Stimulated activated CD4-positive, alpha-beta T cell treated with anti-CD3 and anti-CD28 coated beads, Interleukin-1b, Interleukin-23, amount 100 ng/mL, for 24 hours (primary cell): ENCODE measurements at regions not wholly inside any gene's neighbourhood (a gene's known extent, or its start where the extent isn't known, plus 50 kb on each side); places are given as distances from the start of the nearest gene placed in this dataset.

Experiments used
- DNase-seq, 4 experiments: peaks; one replicate each; pipeline ENCODE4 v3.0.0-alpha.2; 2020; ENCODE audit warnings: low read depth in 4 of 4, low spot score in 1 of 4

DNA sequence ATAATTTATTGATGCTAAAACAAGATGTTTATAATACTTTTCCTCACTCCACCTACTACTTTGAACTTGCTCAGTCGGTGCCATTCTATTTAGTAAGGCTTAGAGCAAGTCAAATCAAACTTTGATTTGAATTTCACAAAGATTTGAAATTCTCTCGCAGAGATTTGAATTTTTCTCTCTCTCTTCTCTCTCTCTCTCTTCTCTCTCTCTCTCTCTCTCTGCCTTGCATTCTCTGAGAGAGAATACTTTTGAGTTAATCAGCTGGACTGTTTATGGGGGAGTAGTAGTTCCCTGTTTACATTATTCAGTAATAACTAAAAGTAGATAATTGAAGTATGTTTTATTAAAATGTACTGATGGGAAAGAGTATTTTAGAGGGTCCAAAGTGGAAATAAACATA is 488.5 kb upstream of the ANKRD30A start:
- DNase-seq: no peak

DNA sequence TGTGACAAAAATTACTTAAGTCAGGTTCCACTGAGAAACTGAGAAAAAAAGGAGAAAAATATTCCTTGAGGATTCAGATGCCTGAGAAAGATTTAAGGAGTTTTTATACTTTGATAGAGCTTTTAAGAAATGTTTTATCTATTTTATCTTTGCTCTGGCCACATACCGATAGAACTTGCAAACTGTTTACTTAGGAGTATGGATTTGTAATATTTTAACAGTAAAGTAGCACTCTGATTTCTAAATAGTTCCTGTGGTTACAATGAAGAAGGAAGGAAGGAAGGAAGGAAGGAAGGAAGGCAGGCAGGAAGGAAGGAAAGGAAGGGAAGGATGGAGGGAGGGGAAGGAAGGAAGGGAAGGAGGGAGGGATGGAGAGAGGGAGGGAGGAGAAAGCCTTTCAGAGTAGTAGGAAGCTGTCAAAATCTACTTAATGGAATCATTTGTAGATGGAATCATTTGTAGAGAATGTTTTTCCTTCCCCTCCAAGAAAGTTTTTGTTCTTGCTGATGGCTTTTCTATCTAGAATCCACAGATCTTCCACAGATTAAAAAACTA is 489.0 kb upstream of the ANKRD30A start:
- no peak for DNase-seq

DNA sequence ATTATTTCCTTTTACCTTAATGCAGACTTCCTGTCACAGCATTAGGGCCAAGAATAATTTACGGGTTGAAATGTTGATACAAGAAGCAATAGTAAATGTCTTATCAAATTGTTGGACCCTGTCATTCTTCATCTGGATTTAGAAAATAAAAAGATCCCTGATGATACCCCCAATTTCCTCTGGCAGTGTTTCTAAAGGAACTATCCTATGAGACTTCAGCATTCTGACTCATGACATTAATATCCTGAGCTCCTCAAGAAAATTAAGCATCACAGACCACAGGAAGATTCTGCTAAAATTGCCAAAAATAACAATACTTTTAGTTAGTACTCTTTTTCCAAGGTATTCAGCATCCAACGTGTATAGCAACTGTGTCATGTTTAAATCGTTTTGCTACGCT is 490.5 kb upstream of the ANKRD30A start:
- no peak for DNase-seq

DNA sequence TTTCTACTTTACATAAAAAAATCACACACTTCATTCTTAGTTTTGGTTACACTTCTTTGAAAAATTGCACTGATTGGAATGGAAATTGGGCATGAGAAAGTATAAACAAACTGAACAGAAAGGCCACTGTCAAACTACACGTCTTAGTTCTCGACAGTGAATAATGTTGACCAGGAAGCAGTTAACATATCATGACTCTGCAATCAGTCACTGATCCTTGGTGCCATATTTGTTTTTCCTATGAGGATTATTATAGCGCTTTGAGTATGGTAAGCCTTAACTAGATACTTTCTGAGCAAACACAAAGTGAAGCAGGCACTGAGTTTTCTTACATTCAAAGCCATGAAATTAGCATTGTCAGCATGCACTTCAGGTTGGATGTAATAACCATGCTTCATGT is 495.1 kb upstream of the ANKRD30A start:
- no peak for DNase-seq

DNA sequence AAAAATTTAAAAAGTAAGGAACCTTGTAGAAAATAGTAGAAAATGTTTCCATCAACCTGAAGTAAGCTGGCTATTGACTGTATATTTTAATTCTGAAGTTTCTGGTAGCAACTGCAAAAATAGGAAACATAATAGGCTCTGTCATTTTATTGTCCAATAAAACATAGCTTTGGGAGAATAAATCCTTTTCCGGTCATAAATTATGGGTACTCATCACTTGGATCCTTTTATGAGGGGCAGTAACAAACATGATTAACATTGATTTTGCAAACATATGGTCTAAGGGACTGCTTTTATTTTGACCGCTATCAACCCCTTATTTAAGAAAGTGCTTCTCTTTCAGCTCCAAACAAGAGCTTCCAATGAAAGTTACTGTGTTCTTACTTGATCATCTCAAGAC is 495.9 kb upstream of the ANKRD30A start:
- no peak for DNase-seq

DNA sequence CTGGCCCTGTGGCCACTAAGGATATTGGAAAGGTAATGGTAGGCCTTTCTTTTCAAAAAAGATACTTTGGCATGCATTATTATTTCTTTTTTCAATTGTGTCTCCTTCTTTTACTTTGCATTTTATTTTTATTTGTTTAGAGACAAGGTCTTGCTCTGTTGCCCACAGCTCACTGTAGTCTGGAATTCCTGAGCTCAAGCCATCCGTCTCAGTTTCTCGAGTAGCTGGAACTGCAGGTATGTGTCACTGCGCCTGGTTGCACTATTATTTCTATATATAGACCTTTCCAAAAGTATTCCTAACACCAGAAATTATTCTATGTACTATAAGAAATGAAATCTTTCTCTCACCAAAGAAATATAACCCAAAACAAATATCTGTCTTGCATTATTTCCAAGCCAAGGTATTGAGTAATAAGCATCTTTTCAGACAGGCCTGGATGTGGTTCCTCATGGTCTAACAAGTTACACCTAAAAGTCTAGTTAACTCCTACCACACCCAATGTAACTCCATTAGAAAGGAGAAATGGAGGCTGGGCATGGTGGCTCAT is 500.8 kb upstream of the ANKRD30A start:
- no peak for DNase-seq

DNA sequence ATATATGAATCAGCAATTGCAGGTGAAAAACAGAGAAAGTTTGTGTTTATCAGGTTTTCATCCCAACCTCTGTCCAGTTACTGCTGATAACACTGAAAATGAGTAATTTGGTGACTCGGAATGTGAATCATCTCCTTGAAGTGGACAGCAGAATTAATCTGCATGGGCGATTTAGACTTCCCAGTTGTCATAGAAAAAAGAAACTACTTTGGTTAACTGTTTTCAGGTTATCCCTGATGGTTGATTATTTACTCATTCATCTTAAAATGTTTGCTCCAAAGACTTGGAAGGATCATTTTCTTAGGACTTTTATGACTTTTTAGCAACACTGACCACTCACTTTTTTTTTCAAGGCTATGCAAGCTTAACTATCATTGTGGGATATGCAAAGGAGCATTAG is 504.1 kb upstream of the ANKRD30A start:
- DNase-seq: no peak

DNA sequence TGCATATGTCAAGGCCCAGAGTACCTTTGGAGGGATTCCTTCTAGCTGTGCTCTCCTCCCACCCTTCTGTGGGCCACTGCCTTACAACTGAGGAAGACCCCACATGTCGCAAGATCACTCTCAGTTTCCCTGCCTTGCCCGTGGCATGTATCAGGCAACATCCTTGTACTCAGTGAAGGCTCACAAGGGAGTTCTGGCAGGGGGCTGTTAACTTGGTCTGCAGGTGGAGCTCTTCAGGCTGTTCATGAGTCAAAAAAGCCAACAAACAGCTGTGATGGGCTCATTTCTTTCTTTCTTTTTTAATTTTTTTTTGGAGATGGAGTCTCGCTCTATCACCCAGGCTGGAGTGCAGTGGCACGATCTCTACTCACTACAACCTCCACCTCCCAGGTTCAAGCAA is 513.0 kb upstream of the ANKRD30A start:
- no peak for DNase-seq

DNA sequence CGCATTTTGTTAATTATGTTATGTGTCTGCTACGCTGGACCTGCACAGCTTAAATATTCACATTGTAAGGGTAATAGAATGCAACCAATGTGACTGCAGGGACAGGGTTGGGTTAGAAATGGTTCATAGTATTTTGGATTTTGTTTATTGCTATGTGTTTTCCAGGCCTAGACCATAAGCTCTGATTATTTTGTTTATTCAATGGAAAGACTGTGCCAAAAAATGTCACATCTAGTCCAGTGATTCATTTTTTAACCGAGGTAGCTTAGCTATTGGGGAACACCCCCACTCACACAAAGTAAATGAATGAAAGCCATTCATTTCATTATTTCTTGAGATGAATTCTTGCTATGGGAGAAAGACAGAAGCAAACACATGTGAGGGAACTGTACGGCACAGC is 516.5 kb upstream of the ANKRD30A start:
- no peak for DNase-seq

DNA sequence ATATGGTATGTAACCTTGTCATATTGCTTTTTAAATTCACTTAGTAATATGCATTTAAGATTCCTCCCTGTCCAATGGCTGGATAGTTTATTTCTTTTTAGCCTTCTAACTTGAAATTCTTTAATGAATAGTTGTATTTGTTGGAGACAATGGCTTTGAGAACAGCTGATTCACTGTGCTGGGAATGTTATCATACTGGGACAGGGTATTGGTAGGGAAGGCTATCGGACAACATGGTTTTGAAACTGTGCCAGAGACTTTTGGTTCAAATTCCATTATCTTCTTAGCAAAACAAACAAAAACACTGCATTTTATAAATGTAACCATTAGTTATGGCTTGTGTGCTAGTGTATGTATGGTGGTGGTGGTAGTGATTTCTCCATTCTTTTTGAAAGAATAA is 517.1 kb upstream of the ANKRD30A start:
- no peak for DNase-seq

DNA sequence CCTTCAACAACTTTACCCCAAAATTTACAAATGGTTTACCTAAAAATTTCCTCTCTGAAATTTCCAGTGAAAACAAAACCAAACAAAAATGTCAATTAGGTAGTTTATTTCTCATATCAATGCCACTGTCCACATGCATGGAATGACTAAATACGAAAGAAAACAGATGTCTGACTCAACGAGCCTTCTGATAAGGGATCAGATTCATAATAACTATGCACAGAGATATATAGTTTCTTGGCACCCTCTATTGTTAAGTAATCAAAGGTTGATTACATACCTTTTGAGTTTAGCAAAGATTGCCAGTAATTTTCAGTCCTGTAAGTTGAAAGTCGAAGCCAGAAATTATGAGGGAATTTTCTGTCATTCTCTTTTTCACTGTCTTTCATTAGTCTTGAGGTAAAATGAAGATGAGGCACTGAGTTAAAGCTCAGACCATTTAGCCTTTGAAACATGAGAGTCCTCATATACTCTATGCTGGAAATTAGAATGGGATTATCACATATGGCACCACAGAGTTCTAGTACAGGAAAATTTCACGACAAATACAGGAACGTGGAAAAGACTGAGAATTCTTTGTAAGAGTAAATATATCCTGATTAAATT is 519.1 kb upstream of the ANKRD30A start:
- DNase-seq: no peak

DNA sequence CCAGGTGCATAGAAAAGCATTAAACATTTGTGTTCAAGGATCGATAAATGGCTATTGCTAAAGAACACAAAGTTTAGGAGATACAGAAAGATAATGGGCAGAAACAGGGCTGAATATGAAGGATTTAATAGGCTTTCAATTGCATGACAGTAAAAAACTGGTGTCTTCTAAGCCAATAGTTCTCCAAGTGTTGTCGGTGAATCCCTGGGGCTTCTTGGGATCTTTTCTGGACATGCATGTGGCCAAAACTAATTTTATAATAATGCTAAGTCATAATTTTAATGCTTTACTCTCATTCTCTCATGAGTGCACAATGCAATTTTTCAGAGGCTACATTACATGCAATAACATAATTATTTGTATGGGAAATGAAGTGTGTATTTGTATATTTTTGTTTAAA is 521.1 kb upstream of the ANKRD30A start:
- no peak for DNase-seq

DNA sequence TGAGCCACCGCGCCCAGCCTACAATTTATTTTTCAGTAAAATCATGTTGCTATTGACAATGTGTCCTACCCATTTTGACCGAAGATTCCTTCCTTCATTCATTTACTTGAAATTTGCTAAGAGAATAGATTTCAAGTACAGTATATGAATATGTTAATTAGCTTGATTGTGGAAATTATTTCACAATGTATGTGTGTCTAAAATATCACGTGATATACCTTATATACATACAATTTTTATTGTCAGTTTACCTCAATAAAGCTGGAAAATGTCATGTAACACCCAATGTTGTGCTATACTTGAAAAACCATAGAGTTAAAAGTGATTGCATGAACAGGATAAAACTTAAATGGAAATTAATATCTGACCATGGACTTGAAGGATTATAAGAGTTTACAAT is 521.7 kb upstream of the ANKRD30A start:
- no peak for DNase-seq

DNA sequence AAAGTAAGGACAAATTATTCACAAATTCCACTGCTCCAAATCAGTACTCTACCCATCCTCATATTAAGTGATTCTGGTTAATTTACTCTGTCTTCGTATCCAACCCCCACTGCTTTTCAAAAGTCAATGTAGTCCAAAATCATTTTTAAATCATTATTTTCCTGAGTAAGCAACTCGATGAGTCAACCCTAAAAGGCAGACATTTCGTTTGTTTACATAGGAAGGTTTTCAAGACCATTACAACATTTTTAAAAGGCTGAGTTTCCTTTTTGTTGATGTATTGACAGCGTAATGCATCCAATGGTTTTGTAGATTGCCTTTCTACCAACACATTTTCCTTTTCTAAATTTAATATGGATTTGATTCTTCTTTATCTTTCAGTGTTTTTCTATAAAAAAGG is 523.0 kb upstream of the ANKRD30A start:
- DNase-seq: no peak

DNA sequence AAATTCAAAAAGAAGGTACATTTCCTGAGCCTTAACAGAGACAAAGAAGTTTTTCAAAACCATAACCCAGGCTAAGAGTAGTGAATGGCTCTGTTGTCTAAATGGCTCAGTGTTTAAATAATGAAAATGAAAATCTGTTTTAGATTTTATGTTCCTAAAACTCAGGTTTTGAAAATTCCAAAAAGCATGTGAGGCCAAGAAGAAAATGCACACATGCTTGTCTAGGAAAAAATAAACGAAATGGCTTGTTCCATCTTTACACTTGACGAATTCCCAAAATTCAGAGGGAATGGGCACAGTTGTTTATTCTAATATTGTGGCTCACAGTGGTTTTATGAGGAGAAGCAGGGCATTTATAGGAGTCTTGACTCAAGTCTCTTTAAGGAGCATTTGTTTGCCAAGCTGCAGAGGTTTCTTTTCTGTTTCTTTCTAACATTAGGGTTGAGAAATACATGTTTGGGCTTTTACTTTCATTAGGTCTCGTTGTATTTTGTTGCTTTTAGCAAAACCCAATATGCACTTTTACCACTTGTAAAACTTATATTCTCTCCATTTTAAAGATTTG is 527.6 kb upstream of the ANKRD30A start:
- no peak for DNase-seq

DNA sequence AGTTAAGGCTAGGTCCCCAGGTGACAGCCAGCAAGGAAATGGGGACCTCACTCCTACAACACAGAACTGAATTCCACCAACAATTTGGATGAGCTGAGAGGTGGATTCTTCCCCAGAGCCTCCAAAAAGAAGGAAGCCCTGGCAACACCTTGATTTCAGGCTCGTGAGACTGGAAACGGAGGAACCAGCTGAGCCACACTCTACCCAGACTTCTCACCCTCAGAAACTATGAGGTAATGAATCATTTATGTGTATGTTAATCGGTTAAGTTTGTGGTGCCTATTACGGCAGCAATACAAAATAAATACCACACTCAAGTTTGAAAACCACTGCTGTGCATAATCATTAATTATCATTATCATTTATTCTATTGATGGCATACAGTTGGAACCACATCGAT is 532.4 kb upstream of the ANKRD30A start:
- DNase-seq: no peak

DNA sequence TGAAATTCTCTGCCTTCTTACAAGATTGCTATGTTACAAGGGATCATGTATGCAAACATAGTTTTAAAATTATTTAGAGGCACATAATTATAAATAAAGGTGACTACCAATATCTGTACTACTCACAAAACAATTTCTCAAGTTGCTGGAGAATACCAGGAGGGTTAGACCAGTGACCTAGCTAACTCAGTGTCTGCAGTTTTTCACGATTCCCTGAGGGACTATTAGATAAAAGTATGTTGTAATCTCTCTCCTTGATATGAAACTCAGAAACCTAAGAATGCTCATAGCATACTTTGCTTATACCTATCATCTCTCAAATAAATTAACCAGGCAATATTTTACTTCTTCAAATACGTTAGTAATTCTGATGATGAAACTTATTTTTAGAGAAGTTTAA is 534.0 kb upstream of the ANKRD30A start:
- DNase-seq: no peak

DNA sequence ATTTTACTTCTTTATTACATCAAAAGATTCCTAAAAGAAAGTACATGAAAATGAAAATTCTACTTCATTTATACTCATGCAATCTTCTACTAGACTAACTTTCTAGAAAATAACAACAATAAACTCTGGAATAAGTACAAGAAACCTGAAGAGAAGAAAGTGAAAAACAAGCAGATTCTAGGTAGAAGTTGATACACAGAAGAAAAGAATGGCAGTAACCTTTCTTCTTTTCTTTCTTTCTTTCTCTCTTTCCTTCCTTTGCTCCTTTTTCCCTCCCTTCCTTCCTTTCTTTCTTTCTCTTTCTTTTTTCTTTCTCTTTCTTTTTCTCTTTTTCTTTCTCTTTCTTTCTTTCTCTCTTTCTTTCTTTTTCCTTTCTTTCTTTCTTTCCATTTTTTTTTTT is 541.7 kb upstream of the ANKRD30A start:
- DNase-seq: no peak

DNA sequence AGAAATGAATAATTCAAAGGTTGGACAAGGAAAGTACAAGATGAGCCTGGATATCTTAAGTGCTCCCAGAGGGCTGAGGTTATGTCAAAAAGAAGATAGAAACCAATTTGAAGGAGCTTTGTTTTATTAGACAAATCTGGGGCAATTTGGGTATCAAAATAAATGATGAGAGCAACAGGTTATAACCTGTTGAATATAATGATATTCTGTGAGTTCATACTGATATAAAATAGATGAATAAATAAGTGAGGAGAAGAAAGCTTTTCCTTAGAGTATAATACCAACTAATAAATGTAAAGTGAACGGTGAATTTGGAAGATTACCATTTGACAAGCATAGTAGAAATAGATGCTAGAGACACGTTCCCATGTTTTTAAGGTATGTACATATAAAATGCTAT is 544.2 kb upstream of the ANKRD30A start:
- DNase-seq: no peak

DNA sequence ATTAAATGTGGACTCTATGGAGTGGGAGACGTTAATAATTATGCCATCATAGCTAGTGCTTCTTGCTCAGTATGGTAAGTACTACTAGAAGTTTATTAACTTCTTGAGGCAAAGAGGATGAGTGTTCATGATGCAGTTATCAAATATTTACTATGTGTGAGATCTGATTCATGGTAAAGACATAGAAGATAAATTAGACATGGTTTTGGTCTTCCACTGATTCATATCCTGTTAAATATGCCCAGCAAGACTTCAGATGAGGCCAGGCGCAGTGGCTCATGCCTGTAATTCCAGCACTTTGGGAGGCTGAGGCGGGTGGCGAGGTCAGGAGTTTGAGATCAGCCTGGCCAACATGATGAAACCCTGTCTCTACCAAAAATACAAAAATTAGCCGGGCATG is 547.1 kb upstream of the ANKRD30A start:
- no peak for DNase-seq

DNA sequence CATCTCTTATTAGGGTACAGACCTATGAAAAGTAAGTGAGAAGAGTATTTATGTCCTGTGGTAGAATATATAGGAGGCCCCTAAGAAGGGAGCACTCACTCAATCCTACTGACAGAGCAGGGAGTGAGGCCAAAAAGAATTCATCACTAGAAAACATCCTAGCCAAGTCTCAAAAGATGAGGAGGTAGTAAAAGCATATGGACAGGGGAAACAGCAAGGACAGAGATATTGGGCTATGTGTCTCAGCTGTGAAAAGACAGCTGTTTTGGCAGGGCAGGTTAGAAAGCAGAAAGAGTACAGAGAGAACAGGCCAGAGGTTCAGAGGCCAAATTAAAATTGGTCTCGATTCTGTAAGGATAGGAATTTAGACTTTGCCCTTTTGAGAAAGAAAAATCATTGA is 548.3 kb upstream of the ANKRD30A start:
- no peak for DNase-seq

DNA sequence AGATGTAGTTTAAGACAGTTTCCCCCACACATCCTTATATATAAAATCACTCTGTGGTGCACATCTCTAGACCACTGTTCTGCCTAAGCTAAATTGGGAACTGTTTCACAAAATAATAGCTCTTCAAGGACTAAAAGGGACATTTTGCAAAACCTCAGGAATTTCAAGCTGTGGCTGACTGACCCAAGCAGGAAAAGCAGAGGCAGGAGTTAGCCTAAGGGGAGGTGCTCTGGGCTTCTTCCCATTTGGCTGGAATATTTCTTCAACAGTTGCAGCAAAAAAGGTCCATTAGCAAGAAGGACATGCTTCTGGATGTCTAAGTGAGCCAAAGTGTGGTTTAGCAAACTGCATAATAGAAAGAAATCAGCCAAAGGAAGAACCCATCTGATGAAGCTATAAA is 551.2 kb upstream of the ANKRD30A start:
- no peak for DNase-seq

DNA sequence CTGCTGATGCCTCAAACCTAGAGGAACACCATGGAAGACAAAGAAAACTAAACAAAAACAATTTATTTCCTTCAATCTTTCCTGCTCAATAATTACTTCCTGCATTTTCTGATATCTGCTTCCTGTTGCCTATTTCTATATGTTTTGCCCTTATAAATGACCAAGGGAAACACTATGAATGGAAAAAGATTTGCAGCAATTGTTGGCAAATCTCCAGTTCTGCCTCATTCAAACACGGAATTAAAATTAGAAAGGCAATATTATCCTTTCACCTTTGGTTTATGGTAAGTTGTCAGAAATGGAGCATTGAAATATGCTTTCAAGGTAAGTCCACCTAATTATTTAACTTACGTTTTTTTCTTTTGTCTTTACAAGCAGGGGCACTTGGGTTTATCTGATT is 552.2 kb upstream of the ANKRD30A start:
- no peak for DNase-seq
